Esophagus mucosa (tissue), 1 donor: ENCODE measurements at regions not wholly inside any gene's neighbourhood (a gene's known extent, or its start where the extent isn't known, plus 50 kb on each side); places are given as distances from the start of the nearest gene placed in this dataset.

Source experiments
- ATAC-seq: fragments of 200-7000 bp; cut with Tn5 transposase; one replicate; pipeline ENCODE4 v1.9.1; 2020
- donor health status: DM: yes; HTN: yes; CAD: no.

GRCh38 chr12:85688837-85689236 lies 147.4 kb downstream of the RASSF9 start:
- ATAC-seq, result no peak

- ATAC-seq, result no peak
Measured at GRCh38 chr12:85690146-85690545, 146.1 kb downstream of the RASSF9 start.

GRCh38 chr12:85693093-85693665 lies 143.0 kb downstream of the RASSF9 start:
- ATAC-seq, result no peak

GRCh38 chr12:85695097-85695715 lies 141.0 kb downstream of the RASSF9 start:
- no peak for ATAC-seq

GRCh38 chr12:85697003-85697402 lies 139.2 kb downstream of the RASSF9 start:
- ATAC-seq, result no peak

GRCh38 chr12:85698937-85699336 lies 137.3 kb downstream of the RASSF9 start:
- no peak for ATAC-seq

GRCh38 chr12:85708775-85709174 lies 127.4 kb downstream of the RASSF9 start:
- ATAC-seq, result no peak

- no peak for ATAC-seq
Measured at GRCh38 chr12:85711735-85712390, 124.3 kb downstream of the RASSF9 start.

GRCh38 chr12:85713373-85713772 lies 122.8 kb downstream of the RASSF9 start:
- no peak for ATAC-seq

GRCh38 chr12:85714425-85714824 lies 121.8 kb downstream of the RASSF9 start:
- no peak for ATAC-seq

GRCh38 chr12:85720308-85721033 lies 115.7 kb downstream of the RASSF9 start:
- no peak for ATAC-seq

- no peak for ATAC-seq
Measured at GRCh38 chr12:85725991-85726390, 110.2 kb downstream of the RASSF9 start.

- no peak for ATAC-seq
Measured at GRCh38 chr12:85733221-85733840, 102.9 kb downstream of the RASSF9 start.

GRCh38 chr12:85733984-85734383 lies 102.2 kb downstream of the RASSF9 start:
- ATAC-seq, result no peak

GRCh38 chr12:85740186-85740585 lies 96.0 kb downstream of the RASSF9 start:
- no peak for ATAC-seq

- no peak for ATAC-seq
Measured at GRCh38 chr12:85741046-85741445, 95.2 kb downstream of the RASSF9 start.

- ATAC-seq, result no peak
Measured at GRCh38 chr12:85747941-85748495, 88.2 kb downstream of the RASSF9 start.
